SK-N-SH (cell line): ENCODE measurements at regions not wholly inside any gene's neighbourhood (a gene's known extent, or its start where the extent isn't known, plus 50 kb on each side); places are given as distances from the start of the nearest gene placed in this dataset.

Source experiments
- CTCF ChIA-PET: fragments of 300-600, 350-600 bp; formaldehyde crosslinking; extraction: SDS; loops from one replicate; lab custom pipeline; 2021; lab: Yijun Ruan, JAX
- POLR2A ChIA-PET: fragments of 350-600 bp; sonication (Branson Sonifier 250); formaldehyde crosslinking; extraction: SDS; loops from one replicate; lab custom pipeline; 2020; ENCODE audit warnings: antibody characterized with exemption, inconsistent platforms; lab: Yijun Ruan, JAX
- DNase-seq: peaks from one replicate; pipeline ENCODE4 v3.0.0; 2012
- H2AFZ ChIP-seq: fragments of 200-600 bp; sonication (generic); 2 replicates; pipeline ENCODE4 v1.8.1; 2016; ENCODE audit warnings: antibody characterized with exemption, mild to moderate bottlenecking, low read depth
- H3F3A ChIP-seq: fragments of 200-600 bp; sonication (generic); replicated peaks from 2 replicates; pipeline ENCODE3; 2016; ENCODE audit warnings: antibody characterized with exemption, mild to moderate bottlenecking; ENCODE audit not compliant: insufficient read depth
- H3K27ac ChIP-seq, 2 experiments: fragments of 200-500 bp in 1 of 2; fragments of 200-600 bp in 1 of 2; sonication (Bioruptor generic) in 1 of 2; sonication (generic), shearing (Covaris generic) in 1 of 2; 2 replicates each; pipeline versions ENCODE4 v1.5.1 to v1.6.1; 2014 to 2016; ENCODE audit warnings: low read depth in 2 of 2, inconsistent platforms in 1 of 2, low read length in 1 of 2, mild to moderate bottlenecking in 1 of 2, mixed read lengths in 1 of 2
- H3K27me3 ChIP-seq: fragments of 200-600 bp; sonication (generic), shearing (Covaris generic); 2 replicates; pipeline ENCODE4 v1.6.1; 2016; ENCODE audit warnings: mixed run types; ENCODE audit not compliant: insufficient read depth
- H3K36me3 ChIP-seq, 2 experiments: fragments of 200-500 bp in 1 of 2; fragments of 200-600 bp in 1 of 2; sonication (Bioruptor generic) in 1 of 2; sonication (generic) in 1 of 2; replicated peaks in 1 of 2; 2 replicates each; pipeline versions ENCODE3 to v1.5.1; 2014 to 2016; ENCODE audit warnings: low read length in 1 of 2, mild to moderate bottlenecking in 1 of 2; ENCODE audit not compliant: insufficient read depth in 2 of 2, control insufficient read depth in 1 of 2
- H3K4me1 ChIP-seq, 2 experiments: fragments of 200-500 bp in 1 of 2; fragments of 200-600 bp in 1 of 2; sonication (Bioruptor generic) in 1 of 2; sonication (generic), shearing (Covaris generic) in 1 of 2; 2 replicates each; pipeline versions ENCODE4 v1.5.1 to v1.6.1; 2014 to 2016; ENCODE audit warnings: low read depth in 1 of 2, low read length in 1 of 2, mixed run types in 1 of 2; ENCODE audit not compliant: insufficient read depth in 2 of 2, control insufficient read depth in 1 of 2
- H3K4me2 ChIP-seq: fragments of 200-600 bp; sonication (generic), shearing (Covaris generic); 2 replicates; pipeline ENCODE4 v1.6.1; 2017; ENCODE audit warnings: mixed run types
- H3K4me3 ChIP-seq, 2 experiments: fragments of 200-500 bp in 1 of 2; fragments of 200-600 bp in 1 of 2; sonication (Bioruptor generic) in 1 of 2; sonication (generic), shearing (Covaris generic) in 1 of 2; 2 replicates each; pipeline versions ENCODE4 v1.5.1 to v1.8.1; 2014 to 2016; ENCODE audit warnings: low read depth in 2 of 2, inconsistent platforms in 1 of 2, low read length in 1 of 2, mild to moderate bottlenecking in 1 of 2, mixed read lengths in 1 of 2, moderate library complexity in 1 of 2
- H3K79me2 ChIP-seq: fragments of 200-600 bp; sonication (generic); 2 replicates; pipeline ENCODE4 v1.8.1; 2017; ENCODE audit warnings: mild to moderate bottlenecking; ENCODE audit not compliant: insufficient read depth
- H3K9ac ChIP-seq: fragments of 200-600 bp; sonication (generic); 2 replicates; pipeline ENCODE4 v1.6.1; 2017; ENCODE audit warnings: mixed run types
- H3K9me2 ChIP-seq: fragments of 200-600 bp; sonication (generic); 2 replicates; pipeline ENCODE4 v1.6.1; 2017; ENCODE audit warnings: mixed run types
- H3K9me3 ChIP-seq: fragments of 200-600 bp; sonication (generic); 2 replicates; pipeline ENCODE4 v1.6.1; 2017; ENCODE audit warnings: mixed run types, mild to moderate bottlenecking, moderate library complexity
- H4K20me1 ChIP-seq: fragments of 200-600 bp; sonication (generic); 2 replicates; pipeline ENCODE4 v1.6.1; 2017; ENCODE audit warnings: mild to moderate bottlenecking, mixed run types; ENCODE audit not compliant: insufficient read depth
- ELF1 ChIP-seq: IDR thresholded peaks from 2 replicates; pipeline ENCODE4 v1.4.0; 2012
- GABPA ChIP-seq: IDR thresholded peaks from 2 replicates; pipeline ENCODE4 v1.4.0; 2012; ENCODE audit warnings: low read depth, mild to moderate bottlenecking
- GATA2 ChIP-seq: sonication (generic); formaldehyde crosslinking; IDR thresholded peaks from 2 replicates; pipeline ENCODE4 v1.5.0; 2020; ENCODE audit warnings: mild to moderate bottlenecking, missing genetic modification reagents
- IRF3 ChIP-seq: fragments of 150-350 bp; IDR thresholded peaks from 2 replicates; pipeline ENCODE4 v1.6.1; 2016; ENCODE audit warnings: mild to moderate bottlenecking, low read depth, low read length
- NRF1 ChIP-seq: IDR thresholded peaks from 2 replicates; pipeline ENCODE4 v1.6.1; 2012; ENCODE audit warnings: low read depth, mild to moderate bottlenecking, low read length
- RAD21 ChIP-seq: IDR thresholded peaks from 2 replicates; pipeline ENCODE4 v1.6.1; 2012; ENCODE audit warnings: mild to moderate bottlenecking, low read length
- RFX5 ChIP-seq: IDR thresholded peaks from 2 replicates; pipeline ENCODE4 v1.6.1; 2012; ENCODE audit warnings: mild to moderate bottlenecking, improper control_type of control experiment, low read length
- SIN3A ChIP-seq: IDR thresholded peaks from 2 replicates; pipeline ENCODE4 v1.6.1; 2012; ENCODE audit warnings: low read depth, mild to moderate bottlenecking, low read length, moderate library complexity, borderline replicate concordance
- YY1 ChIP-seq: IDR thresholded peaks from 2 replicates; pipeline ENCODE4 v1.4.0; 2012; ENCODE audit warnings: low read depth, mild to moderate bottlenecking
- ZBTB33 ChIP-seq: IDR thresholded peaks from 2 replicates; pipeline ENCODE4 v1.4.0; 2012; ENCODE audit warnings: low read depth, borderline replicate concordance
- WGBS: methylation state at CpG from one replicate; pipeline ENCODE4 v1.1.6; 2017; ENCODE audit warnings: low lambda C conversion rate; 5-methylcytosine and 5-hydroxymethylcytosine counted together

GRCh38 chr11:66789097-66789890, 53.9 kb upstream of the RCE1 start:
- H3K4me2 ChIP-seq, result no peak overlapping the region
- no peaks in the 10 kb centered on the region for H3K79me2 ChIP-seq
- H3K27ac ChIP-seq, result no peak overlapping the region
- ChIA-PET POLR2A (no interaction called here), CTCF (no interaction called here)
- H3K27me3 ChIP-seq, result no peaks in the 10 kb centered on the region
- H3F3A ChIP-seq, result no peaks in the 10 kb centered on the region
- H4K20me1 ChIP-seq, result no peaks in the 10 kb centered on the region
- 59% methylated on average over 2 of the region's 2 CpGs for WGBS
- DNase-seq, result no peak
- H2AFZ ChIP-seq, result no peak overlapping the region
- no peaks in the 10 kb centered on the region for H3K9me3 ChIP-seq
- no peaks in the 10 kb centered on the region for H3K9me2 ChIP-seq
- no peak overlapping the region for H3K9ac ChIP-seq
- TF ChIP-seq GABPA (no peak), RFX5 (no peak), ZBTB33 (no peak), YY1 (no peak), RAD21 (no peak), GATA2 (CRISPR knock-in tag) (no peak), NRF1 (no peak)
- H3K36me3 ChIP-seq, result no peaks in the 10 kb centered on the region
- H3K4me3 ChIP-seq, result no peak overlapping the region
- no peaks in the 10 kb centered on the region; a peak in 1 of 4 replicates for H3K4me1 ChIP-seq

- no peaks in the 10 kb centered on the region; a peak in 1 of 4 replicates for H3K4me1 ChIP-seq
- no peaks in the 10 kb centered on the region for H3K27me3 ChIP-seq
- H3K4me3 ChIP-seq, result no peak overlapping the region
- no peak overlapping the region for H3K4me2 ChIP-seq
- H3K79me2 ChIP-seq, result no peaks in the 10 kb centered on the region
- H3K9me2 ChIP-seq, result no peaks in the 10 kb centered on the region
- H3K27ac ChIP-seq, result no peak overlapping the region
- no peak overlapping the region for H3K9ac ChIP-seq
- POLR2A ChIA-PET, result no interaction called here
- TF ChIP-seq ELF1 (no peak), IRF3 (no peak), SIN3A (no peak)
- H3K9me3 ChIP-seq, result no peaks in the 10 kb centered on the region
- DNase-seq, result no peak
- 93% methylated on average over 3 of the region's 3 CpGs for WGBS
- CTCF ChIA-PET, result interaction anchor here (0.7 to 1.6 kb wide), 3 partner anchors 9 to 264 kb away, joined by 3 to 5 read pairs (median 4); no protein-coding TSS in a partner anchor
- no peaks in the 10 kb centered on the region for H3F3A ChIP-seq
- no peaks in the 10 kb centered on the region for H3K36me3 ChIP-seq
- H4K20me1 ChIP-seq, result no peaks in the 10 kb centered on the region
- no peak overlapping the region for H2AFZ ChIP-seq
These were observed 55.1 kb upstream of the RCE1 start for GRCh38 chr11:66787934-66788758.
